ENCODE measurements at regions not wholly inside any gene's neighbourhood (a gene's known extent, or its start where the extent isn't known, plus 50 kb on each side); places are given as distances from the start of the nearest gene placed in this dataset.
"Not testable (repeated sequence)": the region's sequence is repeated elsewhere in the genome, so short reads cannot be mapped to it uniquely, and the experiment has no call there.

DNA sequence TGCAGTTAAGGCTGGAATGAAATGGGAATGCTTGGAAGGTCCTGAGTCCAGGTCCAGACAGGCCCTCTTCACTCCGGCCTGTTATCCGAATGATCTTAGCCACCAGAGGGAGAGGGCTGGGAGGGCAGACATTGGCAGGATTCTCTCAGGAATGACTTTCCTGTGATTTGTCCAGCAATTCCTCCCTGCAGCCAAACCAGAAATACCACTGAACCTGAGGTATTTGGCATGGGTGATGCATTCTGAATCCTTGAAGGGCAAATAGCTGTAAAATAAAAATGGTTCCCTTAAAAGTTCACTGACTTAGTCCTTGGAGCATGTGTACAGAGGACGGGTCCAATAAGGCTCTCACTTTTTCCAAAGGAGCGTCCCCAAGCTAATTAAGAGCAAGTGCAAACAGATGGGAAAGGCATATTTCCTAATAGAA, 77.5 kb upstream of the HABP2 start:
- no peak overlapping the region for H3K4me3 ChIP-seq
- peak overlapping the region in 3 of 21 experiments; percentile 2 to 64 (median 45) for H3K27ac ChIP-seq

GRCh38 chr10:113476191-113476590, 76.7 kb upstream of the HABP2 start:
- Histone ChIP-seq H3K4me3 (no peak overlapping the region), H3K27ac (peak overlapping the region in 5 of 21 experiments; percentile 7 to 46 (median 29))

- Histone ChIP-seq H3K27ac (peak overlapping the region in 5 of 21 experiments; percentile 7 to 46 (median 29)), H3K4me3 (no peak overlapping the region)
These were observed 76.2 kb upstream of the HABP2 start for GRCh38 chr10:113476673-113477072.

DNA sequence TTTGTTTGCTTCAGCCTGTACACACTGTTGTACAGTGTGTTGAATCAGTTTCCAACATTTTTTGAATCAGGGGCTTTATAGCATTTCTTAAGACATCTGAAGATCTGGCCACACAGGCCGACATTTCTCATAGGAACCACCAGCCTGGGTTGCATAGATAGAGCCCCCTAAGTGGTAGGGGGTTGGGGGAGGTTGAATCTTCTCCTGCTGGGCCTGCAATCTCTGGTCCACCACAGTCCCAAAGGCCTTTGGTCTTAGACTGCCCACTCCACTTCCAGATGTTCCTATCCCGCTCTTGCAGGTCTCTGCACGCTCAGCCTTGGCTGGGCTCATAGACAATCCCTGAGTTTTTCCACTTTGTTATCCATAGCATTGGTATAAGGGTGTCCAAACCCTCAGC, 75.4 kb upstream of the HABP2 start:
- no peak overlapping the region for H3K27ac ChIP-seq
- no peak overlapping the region for H3K4me3 ChIP-seq

DNA sequence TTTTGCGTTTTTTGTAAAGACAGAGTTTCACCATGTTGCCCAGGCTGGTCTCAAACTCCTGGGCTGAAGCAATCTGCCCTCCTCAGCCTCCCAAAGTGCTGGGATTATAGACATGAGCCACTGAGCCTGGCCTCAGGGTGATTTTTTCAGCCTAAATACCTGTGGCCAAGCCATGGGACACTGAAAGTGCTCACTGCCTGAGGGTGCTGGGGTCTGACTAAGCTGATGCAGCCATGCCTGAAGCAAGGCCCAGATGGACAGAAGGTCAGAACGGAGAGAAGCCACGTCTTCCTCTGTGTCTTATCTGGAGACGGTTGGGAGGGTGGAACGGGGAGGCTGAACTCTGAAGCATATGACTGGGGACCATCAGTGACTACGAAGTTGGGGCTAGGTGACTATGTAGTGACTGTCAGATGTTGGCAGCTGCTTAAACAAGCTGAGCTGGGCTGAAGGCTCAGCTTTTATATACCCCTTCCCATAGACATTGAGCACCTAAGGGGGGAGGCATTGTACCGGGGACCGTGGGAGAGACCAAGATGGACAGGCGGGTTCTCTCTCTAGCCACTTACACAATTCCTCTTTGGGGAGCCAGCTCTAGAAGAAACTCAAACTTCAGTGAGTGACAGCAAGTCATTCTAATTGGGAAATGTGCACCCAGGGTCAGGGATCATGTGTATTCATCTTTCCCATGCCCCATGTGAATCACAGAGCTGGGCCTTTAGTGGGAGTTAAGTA, 73.3 kb upstream of the HABP2 start:
- no peak overlapping the region for H3K4me3 ChIP-seq
- H3K27ac ChIP-seq = no peak overlapping the region

GRCh38 chr10:113480081-113480360, 72.8 kb upstream of the HABP2 start:
- Histone ChIP-seq H3K27ac (no peak overlapping the region), H3K4me3 (no peak overlapping the region)

GRCh38 chr10:113480851-113481502, 71.9 kb upstream of the HABP2 start:
- no peak overlapping the region for H3K27ac ChIP-seq
- H3K4me3 ChIP-seq = no peak overlapping the region

- H3K4me3 ChIP-seq = no peak overlapping the region
These were observed 68.4 kb upstream of the HABP2 start for GRCh38 chr10:113484487-113484886.

GRCh38 chr10:113485736-113486135, 67.1 kb upstream of the HABP2 start:
- H3K27ac ChIP-seq = no peak overlapping the region
- H3K4me3 ChIP-seq = no peak overlapping the region

More at GRCh38 chr10:113484487-113484886, 68.4 kb upstream of the HABP2 start:
- H3K27ac ChIP-seq = no peak overlapping the region

- no peak overlapping the region for H3K4me3 ChIP-seq
- no peak overlapping the region for H3K27ac ChIP-seq
These were observed 66.3 kb upstream of the HABP2 start for GRCh38 chr10:113486531-113486930.

DNA sequence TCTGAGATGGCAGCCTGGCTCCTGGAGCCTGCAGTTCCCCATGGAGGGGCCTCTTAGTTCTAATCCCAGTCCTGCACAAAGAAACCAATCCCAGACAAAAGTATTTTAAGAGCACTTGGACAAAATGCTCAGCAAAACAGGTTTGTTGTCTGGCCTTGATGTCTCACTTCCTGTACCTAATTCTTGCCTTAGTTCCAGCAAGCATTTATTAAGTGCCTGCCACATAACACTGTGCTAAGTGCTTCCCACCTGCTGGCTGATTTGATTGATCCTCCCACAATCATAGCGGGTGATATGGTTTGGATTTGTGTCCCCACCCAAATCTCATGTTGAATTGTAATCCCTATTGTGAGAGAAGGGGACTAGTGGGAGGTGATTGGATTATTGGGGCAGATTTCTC, 65.7 kb upstream of the HABP2 start:
- H3K4me3 ChIP-seq = no peak overlapping the region
- H3K27ac ChIP-seq = no peak overlapping the region

GRCh38 chr10:113488186-113488585, 64.7 kb upstream of the HABP2 start:
- Histone ChIP-seq H3K4me3 (no peak overlapping the region), H3K27ac (no peak overlapping the region)

DNA sequence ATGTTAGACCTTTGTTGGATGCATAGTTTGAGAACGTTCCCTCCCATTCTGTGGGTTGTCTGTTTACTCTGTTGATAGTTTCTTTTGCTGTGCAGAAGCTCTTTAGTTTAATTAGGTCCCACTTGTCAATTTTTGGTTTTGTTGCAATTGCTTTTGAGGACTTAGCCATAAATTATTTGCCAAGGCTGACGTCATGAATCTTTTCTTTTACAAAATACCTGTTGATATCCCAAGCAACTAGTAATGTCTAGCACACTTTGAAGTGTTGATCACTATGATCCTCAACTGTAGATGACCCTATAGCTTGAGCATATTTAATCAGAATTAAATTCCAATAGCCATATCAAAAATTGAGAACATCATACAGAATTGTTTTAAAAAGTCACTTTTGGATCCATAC, 63.3 kb upstream of the HABP2 start:
- H3K27ac ChIP-seq = not testable (repeated sequence)

DNA sequence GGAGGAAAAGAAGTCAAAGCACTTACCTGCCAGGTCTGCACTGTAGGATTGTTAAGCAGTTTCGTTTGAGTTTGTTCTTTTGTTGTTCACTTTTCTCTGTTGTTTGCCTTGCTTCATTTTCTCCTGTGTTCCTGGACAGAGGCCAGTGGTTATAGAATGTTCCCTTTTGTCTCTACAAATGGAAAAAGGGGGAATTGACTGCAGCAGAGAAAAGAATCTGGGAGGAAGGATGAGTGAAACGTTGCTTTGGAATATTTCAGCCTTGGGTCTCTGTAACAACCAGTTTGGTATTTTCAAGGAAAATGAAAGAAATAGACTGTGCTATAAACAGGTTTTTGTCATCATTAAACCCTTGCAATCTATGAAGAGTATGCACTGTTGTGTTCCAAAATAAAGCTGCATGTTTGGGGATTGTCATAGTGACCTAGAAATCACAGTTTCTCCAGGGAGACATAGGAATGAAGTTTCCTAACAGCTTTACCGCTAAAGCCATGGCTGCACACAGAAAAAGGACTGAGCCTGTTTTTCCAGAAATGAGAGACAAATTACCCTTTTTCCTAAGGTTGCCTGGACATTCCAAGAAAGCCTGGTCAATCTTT, 60.8 kb upstream of the HABP2 start:
- peak overlapping the region in 13 of 21 experiments; percentile 16 to 84 (median 58) for H3K27ac ChIP-seq
- no peak overlapping the region for H3K4me3 ChIP-seq

More for the DNA sequence above, 63.3 kb upstream of the HABP2 start:
- not testable (repeated sequence) for H3K4me3 ChIP-seq

- no peak overlapping the region for H3K4me3 ChIP-seq
- peak overlapping the region in 18 of 21 experiments; percentile 4 to 84 (median 48) for H3K27ac ChIP-seq
These were observed 59.7 kb upstream of the HABP2 start for GRCh38 chr10:113493195-113493594.

GRCh38 chr10:113493882-113494301, 59.0 kb upstream of the HABP2 start:
- peak overlapping the region in 13 of 21 experiments; percentile 17 to 84 (median 52) for H3K27ac ChIP-seq

DNA sequence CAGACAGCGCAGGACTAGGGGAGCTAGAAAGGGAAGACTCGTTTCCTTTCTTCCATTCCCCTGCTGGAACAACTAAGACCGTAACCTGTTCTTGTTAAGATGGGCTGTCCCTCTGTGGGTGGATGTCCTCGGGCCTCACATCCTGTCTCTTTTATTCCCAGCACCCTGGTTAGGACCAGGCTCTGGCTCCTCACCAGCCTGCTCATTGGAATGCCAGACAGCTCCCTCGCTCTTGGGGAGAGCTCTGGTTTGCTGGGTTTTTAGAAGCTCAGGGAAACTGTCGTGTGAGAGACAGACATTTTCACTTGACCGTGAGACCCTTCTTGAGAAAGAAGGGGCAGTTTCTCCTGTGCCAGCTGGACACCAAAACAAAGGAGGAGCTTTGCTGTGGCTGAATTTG, 58.1 kb upstream of the HABP2 start:
- peak overlapping the region in 12 of 21 experiments; percentile 5 to 81 (median 58) for H3K27ac ChIP-seq
- H3K4me3 ChIP-seq = no peak overlapping the region

More at GRCh38 chr10:113493882-113494301, 59.0 kb upstream of the HABP2 start:
- no peak overlapping the region for H3K4me3 ChIP-seq

- H3K27ac ChIP-seq = peak overlapping the region in 7 of 21 experiments; percentile 5 to 81 (median 49)
These were observed 57.3 kb upstream of the HABP2 start for GRCh38 chr10:113495553-113495952.

DNA sequence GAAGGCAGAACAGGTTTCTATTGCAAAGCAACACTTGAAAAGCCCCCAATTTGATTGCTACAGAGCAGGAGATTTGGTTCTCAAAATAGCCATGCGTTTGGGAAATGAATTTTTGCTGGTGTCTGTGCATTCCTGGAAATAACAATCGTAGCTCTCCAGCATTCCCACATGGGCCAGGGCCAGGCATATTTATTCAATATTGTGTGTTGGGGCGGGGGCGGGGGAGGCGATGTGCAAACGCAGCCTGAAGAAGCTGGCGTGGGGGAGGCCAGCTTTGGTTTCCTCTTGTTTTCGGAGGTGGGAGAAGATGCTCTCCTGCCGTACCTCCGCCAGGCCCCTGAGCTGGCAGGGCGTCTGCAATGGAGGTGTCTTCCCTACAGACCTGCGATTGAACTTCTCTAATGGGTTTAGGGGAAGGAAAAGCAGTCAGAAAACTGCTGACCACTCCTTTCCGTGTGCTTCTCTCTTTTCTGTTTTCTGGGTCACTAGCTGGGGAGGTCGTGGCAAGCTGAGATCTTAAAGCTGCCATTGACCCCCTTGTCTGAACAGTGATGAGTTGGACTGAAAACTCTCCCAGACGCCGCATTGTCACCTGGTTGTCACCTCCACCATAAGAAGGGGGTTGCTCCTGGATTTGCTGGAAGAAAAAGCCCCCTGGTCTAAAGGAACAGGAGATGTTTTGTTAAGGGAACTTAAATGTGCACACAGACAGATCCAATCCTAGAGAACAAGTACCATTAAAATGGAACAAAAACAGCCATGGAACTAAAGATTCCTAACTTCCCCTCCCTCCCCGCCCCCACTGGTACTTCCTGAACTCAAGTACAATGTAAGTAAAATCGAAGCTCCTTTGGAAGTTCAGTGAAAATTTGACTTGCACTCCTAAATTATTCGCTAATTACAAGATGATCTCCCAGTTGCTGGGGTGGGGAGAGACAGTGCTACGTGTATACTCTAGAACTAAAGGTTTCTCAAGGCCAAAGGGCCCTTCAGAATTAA, 56.4 kb upstream of the HABP2 start:
- Histone ChIP-seq H3K4me3 (no peak overlapping the region), H3K27ac (peak overlapping the region in 15 of 21 experiments; percentile 2 to 79 (median 40))

More at GRCh38 chr10:113495553-113495952, 57.3 kb upstream of the HABP2 start:
- no peak overlapping the region for H3K4me3 ChIP-seq

DNA sequence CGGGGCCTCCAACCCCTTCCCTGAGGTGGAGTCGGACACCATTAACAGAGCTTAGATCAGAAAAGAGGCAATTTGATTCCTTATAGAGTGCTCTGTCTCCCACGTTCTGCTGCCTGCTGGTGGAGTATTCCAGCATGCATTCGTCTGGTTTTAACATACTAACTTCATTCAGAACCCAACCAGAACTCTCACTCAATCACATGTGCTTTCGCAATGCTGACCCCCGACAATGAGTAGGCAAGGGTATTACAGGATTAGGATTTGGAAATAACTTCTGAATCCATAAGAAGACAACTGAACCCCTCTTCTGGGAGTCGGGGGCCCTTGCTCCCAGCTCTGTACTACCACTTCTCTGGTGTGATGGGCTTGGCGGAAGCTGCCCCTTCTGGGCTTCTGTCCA, 55.7 kb upstream of the HABP2 start:
- no peak overlapping the region for H3K4me3 ChIP-seq
- peak overlapping the region in 11 of 21 experiments; percentile 2 to 79 (median 40) for H3K27ac ChIP-seq
